22Rv1 (cell line): ENCODE measurements at regions not wholly inside any gene's neighbourhood (a gene's known extent, or its start where the extent isn't known, plus 50 kb on each side); places are given as distances from the start of the nearest gene placed in this dataset.

ENCODE experiments used
- H3K27ac ChIP-seq: fragments of 450-650 bp; 2 replicates; pipeline ENCODE4 v1.5.1; 2017
- CTCF ChIP-seq: fragments of 450-650 bp; IDR thresholded peaks from 2 replicates; pipeline ENCODE4 v1.5.1; 2017; ENCODE audit warnings: mild to moderate bottlenecking
- ZFX ChIP-seq: fragments of 450-650 bp; IDR thresholded peaks from 2 replicates; pipeline ENCODE4 v1.6.1; 2017; ENCODE audit warnings: antibody characterized with exemption, borderline replicate concordance

DNA sequence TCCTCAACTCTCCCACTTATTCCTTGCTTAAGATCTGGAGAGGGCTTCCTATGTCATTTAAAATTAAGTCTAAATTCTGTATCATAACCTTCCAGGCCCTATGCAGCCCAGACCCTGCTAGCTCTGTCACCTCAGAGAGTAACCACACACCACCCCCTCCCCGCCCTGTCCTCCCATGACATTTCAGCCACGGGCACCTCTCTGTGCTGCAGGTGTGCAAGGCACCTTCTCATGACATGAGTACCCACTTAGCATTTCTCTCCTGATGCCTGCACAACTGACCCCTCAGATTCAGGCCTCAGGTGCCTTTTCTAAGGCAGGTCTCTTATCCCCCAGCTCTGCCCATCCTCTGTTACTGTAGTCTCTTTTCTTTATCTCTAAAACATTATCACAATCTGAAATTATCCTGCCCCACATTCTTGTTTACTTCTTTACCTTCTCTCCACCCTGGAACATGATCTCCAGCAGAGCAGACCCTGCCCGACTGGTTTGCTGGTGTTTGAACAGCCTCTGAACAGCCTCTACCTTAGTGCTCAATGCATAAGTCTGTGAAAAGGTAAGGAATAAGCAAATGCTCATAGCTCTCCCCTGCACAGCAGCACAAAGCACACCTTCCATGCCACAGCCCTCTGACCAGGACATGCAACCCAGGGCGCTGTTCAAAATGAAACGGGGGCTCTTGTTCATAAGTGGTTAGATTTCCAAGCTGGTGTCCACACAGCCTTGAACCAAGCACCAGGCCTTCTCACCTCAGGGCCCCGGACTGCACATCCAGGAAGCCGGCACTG, 196.1 kb upstream of the B3GAT1 start:
- TF ChIP-seq CTCF (no peak), ZFX (no peak)
- no peak overlapping the region for H3K27ac ChIP-seq

GRCh38 chr11:134606251-134606650, 194.2 kb upstream of the B3GAT1 start:
- no peak for TF ChIP-seq ZFX
- TF ChIP-seq CTCF = no peak
- no peak overlapping the region for H3K27ac ChIP-seq

DNA sequence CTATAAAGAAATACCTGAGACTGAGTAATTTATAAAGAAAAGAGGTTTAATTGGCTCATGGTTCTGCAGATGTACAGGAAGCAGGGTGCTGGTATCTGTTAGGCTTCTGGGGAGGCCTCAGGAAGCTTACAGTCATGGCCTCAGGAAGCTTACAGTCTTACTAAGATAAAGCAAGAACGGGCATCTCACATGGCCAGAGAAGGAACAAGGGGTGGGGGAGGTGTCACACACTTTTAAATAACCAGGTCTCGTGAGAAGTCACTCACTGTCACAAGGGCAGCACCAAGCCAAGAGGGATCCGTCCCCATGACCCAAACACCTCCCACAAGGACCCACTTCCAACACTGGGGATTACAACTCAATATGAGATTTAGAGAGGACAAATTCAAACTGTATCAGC, 192.8 kb upstream of the B3GAT1 start:
- no peak overlapping the region for H3K27ac ChIP-seq
- no peak for TF ChIP-seq CTCF
- TF ChIP-seq ZFX = no peak

- TF ChIP-seq CTCF (no peak), ZFX (no peak)
These were observed 187.3 kb upstream of the B3GAT1 start for GRCh38 chr11:134599299-134599771.

GRCh38 chr11:134598368-134598767, 186.3 kb upstream of the B3GAT1 start:
- TF ChIP-seq ZFX (no peak), CTCF (no peak)
- H3K27ac ChIP-seq = no peak overlapping the region

More at GRCh38 chr11:134599299-134599771, 187.3 kb upstream of the B3GAT1 start:
- no peak overlapping the region for H3K27ac ChIP-seq

GRCh38 chr11:134597452-134597851, 185.4 kb upstream of the B3GAT1 start:
- TF ChIP-seq ZFX (no peak), CTCF (no peak)
- no peak overlapping the region for H3K27ac ChIP-seq

GRCh38 chr11:134596404-134596803, 184.4 kb upstream of the B3GAT1 start:
- TF ChIP-seq ZFX = no peak
- no peak for TF ChIP-seq CTCF
- no peak overlapping the region for H3K27ac ChIP-seq
